ENCODE measurements at regions not wholly inside any gene's neighbourhood (a gene's known extent, or its start where the extent isn't known, plus 50 kb on each side); places are given as distances from the start of the nearest gene placed in this dataset.
"Not testable (repeated sequence)": the region's sequence is repeated elsewhere in the genome, so short reads cannot be mapped to it uniquely, and the experiment has no call there.

DNA sequence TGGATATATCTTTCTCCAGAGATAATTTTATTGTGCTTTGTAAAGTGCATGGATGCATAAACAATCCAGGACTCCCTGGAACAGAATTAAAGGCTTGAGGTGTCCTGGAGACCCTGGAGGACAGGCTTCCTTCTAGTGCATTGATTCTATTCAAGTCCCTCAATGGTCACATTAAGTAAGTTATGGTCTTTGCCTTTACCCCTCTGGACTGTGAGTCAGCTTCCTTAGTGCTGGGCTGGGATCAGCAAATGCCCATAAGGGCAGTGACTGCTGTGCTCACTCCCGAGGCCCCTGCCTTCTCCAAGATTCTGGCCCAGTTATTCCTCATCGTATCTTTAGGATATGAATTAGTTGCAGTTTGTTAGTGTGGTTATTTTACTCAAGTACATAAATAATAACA, 178.7 kb upstream of the PRSS58 start:
- no peak for DNase-seq

DNA sequence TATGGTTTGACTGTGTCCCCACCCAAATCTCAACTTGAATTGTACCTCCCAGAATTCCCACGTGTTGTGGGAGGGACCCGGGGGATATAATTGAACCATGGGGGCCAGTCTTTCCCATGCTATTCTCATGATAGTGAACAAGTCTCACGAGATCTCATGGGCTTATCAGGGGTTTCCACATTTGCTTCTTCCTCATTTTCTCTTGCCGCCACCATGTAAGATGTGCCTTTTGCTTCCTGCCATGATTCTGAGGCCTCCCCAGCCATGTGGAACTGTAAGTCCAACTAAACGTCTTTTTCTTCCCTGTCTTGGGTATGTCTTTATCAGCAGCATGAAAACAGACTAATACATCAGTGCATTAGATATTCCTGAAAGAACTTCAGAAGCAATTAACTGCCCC, 177.7 kb upstream of the PRSS58 start:
- not testable (repeated sequence) for DNase-seq

DNA sequence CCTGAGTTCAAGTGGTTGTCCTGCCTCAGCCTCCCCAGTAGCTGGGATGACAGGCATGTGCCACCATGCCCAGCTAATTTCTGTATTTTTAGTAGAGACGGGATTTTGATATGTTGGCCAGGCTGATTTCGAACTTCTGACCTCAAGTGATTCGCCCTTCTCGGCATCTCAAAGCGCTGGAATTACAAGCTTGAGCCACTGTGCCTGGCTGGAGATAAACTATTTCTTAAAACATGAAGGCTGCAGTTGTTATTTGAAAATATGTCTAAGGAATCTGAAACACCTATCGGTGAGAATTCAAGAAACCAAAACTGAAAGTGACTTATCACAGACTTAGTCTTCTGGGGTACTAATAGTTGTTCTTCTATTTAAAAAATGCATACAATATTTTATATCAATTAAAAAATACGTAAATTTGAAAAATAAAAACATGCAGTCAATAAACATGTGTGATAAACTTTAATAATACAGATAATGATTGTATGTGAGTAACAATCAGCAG, 176.9 kb upstream of the PRSS58 start:
- DNase-seq, result no peak

DNA sequence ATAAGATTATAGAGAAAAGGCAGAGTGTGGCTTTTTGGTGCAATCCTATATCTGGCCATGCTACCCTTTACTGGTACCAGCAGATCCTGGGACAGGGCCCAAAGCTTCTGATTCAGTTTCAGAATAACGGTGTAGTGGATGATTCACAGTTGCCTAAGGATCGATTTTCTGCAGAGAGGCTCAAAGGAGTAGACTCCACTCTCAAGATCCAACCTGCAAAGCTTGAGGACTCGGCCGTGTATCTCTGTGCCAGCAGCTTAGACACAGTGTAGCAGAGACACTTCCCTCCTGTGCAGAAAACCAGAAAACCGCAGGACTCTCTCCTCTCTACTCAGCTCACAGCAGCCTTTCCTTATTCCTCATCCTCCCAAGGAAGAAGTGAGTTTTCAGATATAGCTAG, 176.3 kb upstream of the PRSS58 start:
- not testable (repeated sequence) for DNase-seq

DNA sequence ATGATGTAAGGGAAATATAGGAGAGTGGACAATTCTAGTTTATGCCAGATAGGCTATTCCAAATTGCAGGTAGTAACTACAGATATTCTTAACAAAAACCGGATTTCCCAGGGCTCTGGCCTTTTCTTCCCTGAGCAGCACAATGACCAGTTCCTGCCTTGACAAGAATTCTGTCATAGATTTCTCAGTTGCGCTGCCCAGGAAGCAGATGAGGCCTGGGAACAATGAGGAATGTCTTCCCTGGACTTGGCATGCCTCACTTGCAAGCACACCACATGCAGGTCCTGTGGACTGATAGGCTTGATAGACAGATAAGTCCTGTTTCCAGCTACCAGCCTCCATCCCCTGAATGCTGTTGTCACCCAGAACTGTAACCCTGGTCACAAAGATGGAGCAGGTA, 174.5 kb upstream of the PRSS58 start:
- DNase-seq, result no peak

GRCh38 chr7:142431491-142431890, 173.6 kb upstream of the PRSS58 start:
- no peak for DNase-seq

DNA sequence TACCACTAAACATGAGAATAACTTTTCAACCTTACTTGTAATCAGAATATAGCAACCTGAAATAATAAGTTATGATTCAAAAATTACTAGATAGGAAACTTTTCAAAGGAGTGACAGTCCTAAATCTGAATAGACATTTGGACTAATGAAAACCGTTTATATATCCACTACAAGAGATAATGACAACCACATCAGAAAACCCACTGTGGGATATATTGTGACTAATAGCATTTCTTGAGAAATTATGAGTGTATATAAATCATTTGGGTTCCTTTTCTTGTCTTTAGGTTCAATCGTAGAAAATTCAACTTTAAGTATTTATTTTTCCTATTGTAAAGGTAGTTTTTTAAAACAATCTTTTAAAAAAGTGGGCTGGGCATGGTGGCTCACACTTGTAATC, 170.2 kb upstream of the PRSS58 start:
- no peak for DNase-seq

GRCh38 chr7:142425281-142425680, 167.4 kb upstream of the PRSS58 start:
- DNase-seq, result no peak

- DNase-seq, result no peak
Measured at GRCh38 chr7:142422621-142423020, 164.8 kb upstream of the PRSS58 start.

DNA sequence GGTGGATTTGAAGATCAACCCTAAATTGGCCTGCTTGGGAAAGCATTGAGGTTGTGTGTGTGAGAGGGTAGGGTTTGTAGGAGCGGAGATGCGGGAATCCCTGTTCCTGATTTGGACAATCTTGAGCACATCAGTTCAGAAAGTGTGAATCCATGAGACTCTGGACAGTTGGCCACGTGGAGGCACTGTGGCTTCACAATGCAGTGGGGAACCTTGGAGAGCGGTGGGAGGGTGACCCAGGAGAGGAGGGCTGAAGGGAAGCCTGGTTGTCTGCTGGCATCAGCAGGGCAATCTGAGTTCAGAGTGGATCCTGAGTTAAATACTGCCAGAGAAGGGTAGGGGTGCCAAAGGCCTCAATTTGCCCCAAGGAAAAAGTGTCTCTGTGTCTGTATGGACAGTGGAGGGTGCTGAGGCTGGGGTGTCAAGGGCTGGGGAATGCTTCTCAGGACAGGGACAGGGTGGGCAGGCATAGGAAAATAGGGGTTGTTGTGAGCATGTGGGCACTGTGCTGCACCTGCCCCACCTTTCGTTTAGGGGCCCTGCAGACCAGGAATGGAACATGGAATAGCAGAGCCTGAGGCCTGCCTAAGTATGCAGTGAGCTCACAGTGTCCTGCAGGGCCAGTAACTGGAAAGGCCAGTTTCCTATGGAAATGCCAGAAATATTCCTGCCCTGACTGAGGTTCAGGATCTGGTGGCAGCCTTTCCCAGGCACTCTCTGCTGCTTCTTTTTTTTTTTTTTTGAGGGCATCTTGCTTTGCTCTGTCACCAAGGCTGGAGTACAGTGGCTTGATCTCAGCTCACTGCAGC, 162.9 kb upstream of the PRSS58 start:
- no peak for DNase-seq

- DNase-seq, result no peak
Measured at GRCh38 chr7:142418326-142418725, 160.5 kb upstream of the PRSS58 start.

- no peak for DNase-seq
Measured at GRCh38 chr7:142414915-142415314, 157.1 kb upstream of the PRSS58 start.

DNA sequence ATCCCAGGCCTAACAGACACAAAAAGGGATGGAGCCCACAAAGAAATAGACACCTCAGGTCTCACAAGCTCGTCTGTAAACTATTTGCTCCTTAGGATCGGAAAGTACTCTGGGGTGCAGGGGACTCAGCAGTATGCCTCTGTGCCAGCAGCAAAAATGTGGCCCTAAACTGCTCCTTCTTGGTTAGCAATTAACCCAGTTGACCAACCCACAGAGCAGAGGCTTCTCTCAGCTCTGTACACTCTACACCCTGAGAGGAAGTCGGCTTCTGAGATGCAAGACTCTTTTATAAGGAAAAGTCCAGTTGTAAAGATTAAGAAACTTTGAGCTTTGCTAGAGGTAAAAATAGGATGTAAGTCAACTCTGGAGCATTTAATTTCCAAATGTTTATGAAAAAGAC, 156.3 kb upstream of the PRSS58 start:
- no peak for DNase-seq

DNA sequence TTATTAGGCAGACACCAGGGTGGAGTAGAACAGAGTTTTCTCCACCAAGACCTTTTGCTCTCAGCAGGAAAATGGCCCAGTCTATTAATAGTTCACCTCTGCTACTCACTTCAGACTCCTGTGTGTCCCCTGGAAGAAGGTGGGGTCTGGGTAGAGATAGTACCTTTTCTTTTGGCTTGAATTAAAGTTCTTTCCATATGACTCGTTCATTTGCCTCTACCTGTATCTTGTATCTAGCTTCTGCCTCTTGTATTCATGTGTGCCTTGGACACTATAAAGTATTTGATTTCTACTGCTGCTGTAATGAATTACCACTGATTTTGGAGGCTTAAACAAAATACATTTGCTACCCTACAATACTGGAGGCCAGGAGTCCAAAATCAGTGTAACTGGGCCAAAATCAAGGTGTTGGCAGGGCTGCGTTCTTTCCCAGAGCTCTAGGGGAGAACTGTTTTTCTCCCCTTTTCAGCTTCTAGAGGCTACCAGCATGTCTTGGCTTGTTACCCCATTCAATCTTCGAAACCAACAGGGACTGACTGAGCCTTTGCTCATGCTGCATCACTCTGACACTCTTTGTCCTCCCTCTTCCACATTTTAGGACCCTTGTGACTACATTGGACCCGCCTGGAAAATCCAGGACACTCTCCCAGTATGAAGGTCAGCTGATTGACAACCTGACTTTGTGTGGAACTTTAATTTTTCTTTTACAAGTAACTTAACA, 155.6 kb upstream of the PRSS58 start:
- no peak for DNase-seq

- DNase-seq, result no peak
Measured at GRCh38 chr7:142412551-142413193, 154.8 kb upstream of the PRSS58 start.

DNA sequence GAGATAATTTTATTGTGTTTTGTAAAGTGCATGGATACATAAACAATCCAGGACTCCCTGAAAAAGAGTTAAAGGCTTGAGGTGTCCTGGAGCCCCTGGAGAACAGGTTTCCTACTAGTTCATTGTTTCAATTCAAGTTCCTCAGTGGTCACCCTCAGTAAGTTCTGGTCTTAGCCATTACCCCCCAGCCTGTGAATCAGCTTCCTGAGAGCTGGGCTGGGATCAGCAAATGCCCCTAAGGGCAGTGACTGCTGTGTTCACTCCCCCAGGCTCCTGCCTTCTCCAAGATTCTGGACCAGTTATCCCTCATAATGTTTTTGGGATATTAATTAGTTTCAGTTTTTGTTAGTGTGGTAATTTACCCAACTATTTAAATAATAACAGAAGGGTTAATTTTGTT, 151.6 kb upstream of the PRSS58 start:
- DNase-seq, result no peak

DNA sequence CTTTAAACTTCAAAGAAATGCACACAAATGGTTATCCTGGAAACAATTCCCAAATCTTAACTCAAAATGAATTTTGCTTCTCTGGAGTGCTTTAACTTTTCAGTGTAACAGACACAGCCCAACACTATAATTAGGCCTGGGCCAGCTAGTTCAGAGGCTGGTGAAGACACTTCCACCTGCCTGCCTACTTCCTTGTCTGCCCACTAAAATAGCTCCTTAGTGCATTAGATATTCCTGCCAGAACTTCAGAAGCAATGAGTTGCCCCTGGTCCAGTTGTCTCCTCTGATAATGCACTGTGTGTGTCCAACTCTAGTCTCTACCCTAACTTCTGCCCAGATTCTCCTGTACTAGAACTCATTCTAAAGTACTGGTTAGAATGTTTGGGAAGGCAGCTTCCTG, 150.9 kb upstream of the PRSS58 start:
- DNase-seq, result no peak

GRCh38 chr7:142407939-142408570, 150.2 kb upstream of the PRSS58 start:
- DNase-seq, result no peak

DNA sequence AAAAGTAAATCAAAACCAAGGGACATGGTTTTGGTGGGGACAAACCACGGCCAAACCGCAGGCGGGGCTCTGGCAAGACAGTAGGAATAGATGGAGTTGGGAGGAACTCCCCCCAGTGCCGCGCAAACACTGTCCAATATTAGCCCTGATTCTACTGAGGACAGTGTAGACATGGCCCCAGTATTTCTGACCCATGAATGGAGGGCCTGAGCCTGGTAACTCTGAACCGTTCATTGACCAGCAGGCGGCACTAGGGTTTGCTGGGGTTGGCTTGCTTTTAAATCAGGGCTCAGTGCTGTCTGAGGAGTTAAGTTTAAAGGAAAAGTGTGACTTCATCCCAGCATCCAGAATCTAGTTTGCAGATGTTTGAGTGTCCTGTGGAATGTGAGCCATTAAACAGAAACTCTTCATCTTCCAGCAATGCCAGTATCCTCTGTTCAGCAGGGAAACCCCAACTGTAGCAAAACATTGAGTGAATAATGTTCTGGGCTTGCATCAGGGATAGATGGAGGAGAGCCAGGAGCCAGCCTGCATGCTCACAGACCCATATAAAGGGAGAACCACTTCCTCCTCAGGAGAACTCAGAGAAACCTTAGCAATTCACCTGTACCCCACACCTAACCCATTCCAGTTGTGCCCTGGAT, 147.4 kb upstream of the PRSS58 start:
- DNase-seq, result no peak

DNA sequence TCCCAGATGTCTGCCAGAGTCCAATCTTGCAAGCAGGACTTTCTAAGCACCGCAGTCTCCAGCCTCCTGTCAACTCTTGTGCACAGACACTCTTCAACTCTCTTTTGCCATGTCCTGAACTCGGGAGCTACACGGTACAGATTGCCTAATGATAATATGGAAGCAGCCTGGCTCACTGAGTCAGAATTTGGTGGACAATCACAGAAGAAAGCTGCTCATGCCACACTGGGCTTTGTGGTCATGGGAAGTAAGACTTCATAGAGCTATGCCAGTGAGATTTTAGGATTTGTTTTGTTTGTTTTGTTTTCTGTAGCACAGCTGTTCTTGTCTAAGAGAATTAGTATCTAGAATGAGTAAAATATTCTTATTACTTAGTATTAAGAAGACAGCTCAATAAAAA, 144.1 kb upstream of the PRSS58 start:
- no peak for DNase-seq

GRCh38 chr7:142400042-142400533, 142.2 kb upstream of the PRSS58 start:
- DNase-seq, result no peak

- DNase-seq, result no peak
Measured at GRCh38 chr7:142391191-142391992, 133.5 kb upstream of the PRSS58 start.

Data from DMS153 (cell line).